Stimulated activated CD4-positive, alpha-beta T cell treated with anti-CD3 and anti-CD28 coated beads, Interleukin-1b, Interleukin-23, amount 100 ng/mL, for 4 hours (primary cell): ENCODE measurements at regions not wholly inside any gene's neighbourhood (a gene's known extent, or its start where the extent isn't known, plus 50 kb on each side); places are given as distances from the start of the nearest gene placed in this dataset.
"Not testable (repeated sequence)": the region's sequence is repeated elsewhere in the genome, so short reads cannot be mapped to it uniquely, and the experiment has no call there.

ENCODE experiments used
- DNase-seq, 2 donors: peaks; one replicate each; pipeline ENCODE4 v3.0.0-alpha.2; 2020; ENCODE audit warnings: low read depth in 2 of 2

- DNase-seq = no peak
Observed at GRCh38 chr9:90447773-90448172, 194.9 kb downstream of the DIRAS2 start.

- no peak for DNase-seq
Observed at GRCh38 chr9:90449213-90449925, 193.3 kb downstream of the DIRAS2 start.

GRCh38 chr9:90451804-90452203 lies 190.8 kb downstream of the DIRAS2 start:
- DNase-seq = no peak

GRCh38 chr9:90455316-90455715 lies 187.3 kb downstream of the DIRAS2 start:
- no peak for DNase-seq

GRCh38 chr9:90457386-90458190 lies 185.0 kb downstream of the DIRAS2 start:
- DNase-seq = no peak

GRCh38 chr9:90458485-90458884 lies 184.1 kb downstream of the DIRAS2 start:
- no peak for DNase-seq

- DNase-seq = no peak
Observed at GRCh38 chr9:90459321-90459720, 183.3 kb downstream of the DIRAS2 start.

- no peak for DNase-seq
Observed at GRCh38 chr9:90460220-90460619, 182.4 kb downstream of the DIRAS2 start.

GRCh38 chr9:90464978-90465377 lies 177.6 kb downstream of the DIRAS2 start:
- no peak for DNase-seq

- no peak for DNase-seq
Observed at GRCh38 chr9:90466441-90466840, 176.2 kb downstream of the DIRAS2 start.

- no peak for DNase-seq
Observed at GRCh38 chr9:90469435-90469834, 173.2 kb downstream of the DIRAS2 start.

GRCh38 chr9:90469865-90470387 lies 172.7 kb downstream of the DIRAS2 start:
- DNase-seq = no peak

GRCh38 chr9:90476058-90476457 lies 166.6 kb downstream of the DIRAS2 start:
- no peak for DNase-seq

GRCh38 chr9:90477535-90477934 lies 165.1 kb downstream of the DIRAS2 start:
- no peak for DNase-seq

- no peak for DNase-seq
Observed at GRCh38 chr9:90478821-90479220, 163.8 kb downstream of the DIRAS2 start.

- DNase-seq = no peak
Observed at GRCh38 chr9:90485028-90485427, 157.6 kb downstream of the DIRAS2 start.

GRCh38 chr9:90489066-90489465 lies 153.6 kb downstream of the DIRAS2 start:
- no peak for DNase-seq

GRCh38 chr9:90499761-90500160 lies 142.9 kb downstream of the DIRAS2 start:
- DNase-seq = no peak

- DNase-seq = no peak
Observed at GRCh38 chr9:90502134-90502533, 140.5 kb downstream of the DIRAS2 start.

- DNase-seq = no peak
Observed at GRCh38 chr9:90504486-90504885, 138.1 kb downstream of the DIRAS2 start.

GRCh38 chr9:90505695-90506094 lies 136.9 kb downstream of the DIRAS2 start:
- no peak for DNase-seq

GRCh38 chr9:90506402-90506801 lies 136.2 kb downstream of the DIRAS2 start:
- DNase-seq = not testable (repeated sequence)

GRCh38 chr9:90507621-90508020 lies 135.0 kb downstream of the DIRAS2 start:
- no peak for DNase-seq
